ENCODE measurements at regions not wholly inside any gene's neighbourhood (a gene's known extent, or its start where the extent isn't known, plus 50 kb on each side); places are given as distances from the start of the nearest gene placed in this dataset.

- no peaks in the 10 kb centered on the region for H3K4me1 ChIP-seq (ENCODE audit: control insufficient read depth, insufficient read depth, low read length)
- H3K27me3 ChIP-seq (ENCODE audit: control insufficient read depth, insufficient read depth, low read length): no peaks in the 10 kb centered on the region
- H3K9me3 ChIP-seq (ENCODE audit: control insufficient read depth, insufficient read depth, low read length): no peaks in the 10 kb centered on the region
- no peak overlapping the region for H3K4me3 ChIP-seq (ENCODE audit: low read depth, low read length)
- no peaks in the 10 kb centered on the region for H3K36me3 ChIP-seq (ENCODE audit: control insufficient read depth, insufficient read depth, low read length)
- H3K9ac ChIP-seq (ENCODE audit: low read depth, low read length): no peak overlapping the region
These were observed 98.0 kb downstream of the ARL4A start for GRCh38 chr7:12785473-12785872.

- Histone ChIP-seq H3K36me3 (ENCODE audit: control insufficient read depth, insufficient read depth, low read length) (no peaks in the 10 kb centered on the region), H3K9ac (ENCODE audit: low read depth, low read length) (no peak overlapping the region), H3K27me3 (ENCODE audit: control insufficient read depth, insufficient read depth, low read length) (no peaks in the 10 kb centered on the region), H3K4me3 (ENCODE audit: low read depth, low read length) (no peak overlapping the region), H3K9me3 (ENCODE audit: control insufficient read depth, insufficient read depth, low read length) (no peaks in the 10 kb centered on the region), H3K4me1 (ENCODE audit: control insufficient read depth, insufficient read depth, low read length) (no peaks in the 10 kb centered on the region)
These were observed 99.1 kb downstream of the ARL4A start for GRCh38 chr7:12786494-12786893.

GRCh38 chr7:12788171-12788570 lies 100.7 kb downstream of the ARL4A start:
- no peaks in the 10 kb centered on the region for H3K27me3 ChIP-seq (ENCODE audit: control insufficient read depth, insufficient read depth, low read length)
- no peaks in the 10 kb centered on the region for H3K9me3 ChIP-seq (ENCODE audit: control insufficient read depth, insufficient read depth, low read length)
- no peak overlapping the region for H3K9ac ChIP-seq (ENCODE audit: low read depth, low read length)
- no peaks in the 10 kb centered on the region for H3K36me3 ChIP-seq (ENCODE audit: control insufficient read depth, insufficient read depth, low read length)
- no peaks in the 10 kb centered on the region for H3K4me1 ChIP-seq (ENCODE audit: control insufficient read depth, insufficient read depth, low read length)
- no peak overlapping the region for H3K4me3 ChIP-seq (ENCODE audit: low read depth, low read length)

GRCh38 chr7:12788591-12788990 lies 101.2 kb downstream of the ARL4A start:
- Histone ChIP-seq H3K36me3 (ENCODE audit: control insufficient read depth, insufficient read depth, low read length) (no peaks in the 10 kb centered on the region), H3K4me3 (ENCODE audit: low read depth, low read length) (no peak overlapping the region), H3K4me1 (ENCODE audit: control insufficient read depth, insufficient read depth, low read length) (no peaks in the 10 kb centered on the region), H3K9me3 (ENCODE audit: control insufficient read depth, insufficient read depth, low read length) (no peaks in the 10 kb centered on the region), H3K27me3 (ENCODE audit: control insufficient read depth, insufficient read depth, low read length) (no peaks in the 10 kb centered on the region), H3K9ac (ENCODE audit: low read depth, low read length) (no peak overlapping the region)

- Histone ChIP-seq H3K4me3 (ENCODE audit: low read depth, low read length) (no peak overlapping the region), H3K4me1 (ENCODE audit: control insufficient read depth, insufficient read depth, low read length) (no peaks in the 10 kb centered on the region), H3K36me3 (ENCODE audit: control insufficient read depth, insufficient read depth, low read length) (no peaks in the 10 kb centered on the region), H3K9me3 (ENCODE audit: control insufficient read depth, insufficient read depth, low read length) (no peaks in the 10 kb centered on the region), H3K27me3 (ENCODE audit: control insufficient read depth, insufficient read depth, low read length) (no peaks in the 10 kb centered on the region), H3K9ac (ENCODE audit: low read depth, low read length) (no peak overlapping the region)
These were observed 107.4 kb downstream of the ARL4A start for GRCh38 chr7:12794722-12795302.

GRCh38 chr7:12796397-12797127 lies 109.1 kb downstream of the ARL4A start:
- Histone ChIP-seq H3K4me1 (ENCODE audit: control insufficient read depth, insufficient read depth, low read length) (no peaks in the 10 kb centered on the region), H3K4me3 (ENCODE audit: low read depth, low read length) (no peak overlapping the region), H3K27me3 (ENCODE audit: control insufficient read depth, insufficient read depth, low read length) (no peaks in the 10 kb centered on the region), H3K9ac (ENCODE audit: low read depth, low read length) (no peak overlapping the region), H3K9me3 (ENCODE audit: control insufficient read depth, insufficient read depth, low read length) (no peaks in the 10 kb centered on the region), H3K36me3 (ENCODE audit: control insufficient read depth, insufficient read depth, low read length) (no peaks in the 10 kb centered on the region)

- peaks cover 3% of the 10 kb centered on the region for H3K4me1 ChIP-seq (ENCODE audit: control insufficient read depth, insufficient read depth, low read length)
- H3K4me3 ChIP-seq (ENCODE audit: low read depth, low read length): no peak overlapping the region
- H3K9ac ChIP-seq (ENCODE audit: low read depth, low read length): no peak overlapping the region
- no peaks in the 10 kb centered on the region for H3K27me3 ChIP-seq (ENCODE audit: control insufficient read depth, insufficient read depth, low read length)
- H3K9me3 ChIP-seq (ENCODE audit: control insufficient read depth, insufficient read depth, low read length): no peaks in the 10 kb centered on the region
- H3K36me3 ChIP-seq (ENCODE audit: control insufficient read depth, insufficient read depth, low read length): no peaks in the 10 kb centered on the region
These were observed 113.1 kb downstream of the ARL4A start for GRCh38 chr7:12800486-12800885.

GRCh38 chr7:12801107-12801506 lies 113.7 kb downstream of the ARL4A start:
- Histone ChIP-seq H3K9me3 (ENCODE audit: control insufficient read depth, insufficient read depth, low read length) (no peaks in the 10 kb centered on the region), H3K9ac (ENCODE audit: low read depth, low read length) (no peak overlapping the region), H3K4me1 (ENCODE audit: control insufficient read depth, insufficient read depth, low read length) (peaks cover 3% of the 10 kb centered on the region), H3K27me3 (ENCODE audit: control insufficient read depth, insufficient read depth, low read length) (no peaks in the 10 kb centered on the region), H3K36me3 (ENCODE audit: control insufficient read depth, insufficient read depth, low read length) (no peaks in the 10 kb centered on the region), H3K4me3 (ENCODE audit: low read depth, low read length) (no peak overlapping the region)

GRCh38 chr7:12802070-12802469 lies 114.6 kb downstream of the ARL4A start:
- Histone ChIP-seq H3K9ac (ENCODE audit: low read depth, low read length) (no peak overlapping the region), H3K9me3 (ENCODE audit: control insufficient read depth, insufficient read depth, low read length) (no peaks in the 10 kb centered on the region), H3K36me3 (ENCODE audit: control insufficient read depth, insufficient read depth, low read length) (no peaks in the 10 kb centered on the region), H3K4me1 (ENCODE audit: control insufficient read depth, insufficient read depth, low read length) (peaks cover 3% of the 10 kb centered on the region), H3K27me3 (ENCODE audit: control insufficient read depth, insufficient read depth, low read length) (no peaks in the 10 kb centered on the region), H3K4me3 (ENCODE audit: low read depth, low read length) (no peak overlapping the region)

GRCh38 chr7:12803542-12803941 lies 116.1 kb downstream of the ARL4A start:
- Histone ChIP-seq H3K9ac (ENCODE audit: low read depth, low read length) (no peak overlapping the region), H3K9me3 (ENCODE audit: control insufficient read depth, insufficient read depth, low read length) (no peaks in the 10 kb centered on the region), H3K27me3 (ENCODE audit: control insufficient read depth, insufficient read depth, low read length) (no peaks in the 10 kb centered on the region), H3K4me1 (ENCODE audit: control insufficient read depth, insufficient read depth, low read length) (peaks cover 3% of the 10 kb centered on the region), H3K36me3 (ENCODE audit: control insufficient read depth, insufficient read depth, low read length) (no peaks in the 10 kb centered on the region), H3K4me3 (ENCODE audit: low read depth, low read length) (no peak overlapping the region)

GRCh38 chr7:12805518-12805928 lies 118.1 kb downstream of the ARL4A start:
- no peaks in the 10 kb centered on the region for H3K9me3 ChIP-seq (ENCODE audit: control insufficient read depth, insufficient read depth, low read length)
- H3K4me3 ChIP-seq (ENCODE audit: low read depth, low read length): no peak overlapping the region
- H3K4me1 ChIP-seq (ENCODE audit: control insufficient read depth, insufficient read depth, low read length): peaks cover 5% of the 10 kb centered on the region
- H3K27me3 ChIP-seq (ENCODE audit: control insufficient read depth, insufficient read depth, low read length): no peaks in the 10 kb centered on the region
- H3K9ac ChIP-seq (ENCODE audit: low read depth, low read length): no peak overlapping the region
- no peaks in the 10 kb centered on the region for H3K36me3 ChIP-seq (ENCODE audit: control insufficient read depth, insufficient read depth, low read length)

GRCh38 chr7:12805957-12806356 lies 118.5 kb downstream of the ARL4A start:
- Histone ChIP-seq H3K27me3 (ENCODE audit: control insufficient read depth, insufficient read depth, low read length) (no peaks in the 10 kb centered on the region), H3K9me3 (ENCODE audit: control insufficient read depth, insufficient read depth, low read length) (no peaks in the 10 kb centered on the region), H3K36me3 (ENCODE audit: control insufficient read depth, insufficient read depth, low read length) (no peaks in the 10 kb centered on the region), H3K9ac (ENCODE audit: low read depth, low read length) (no peak overlapping the region), H3K4me3 (ENCODE audit: low read depth, low read length) (no peak overlapping the region), H3K4me1 (ENCODE audit: control insufficient read depth, insufficient read depth, low read length) (peaks cover 5% of the 10 kb centered on the region)

All from iPS-15b (cell line).